ENCODE measurements at regions not wholly inside any gene's neighbourhood (a gene's known extent, or its start where the extent isn't known, plus 50 kb on each side); places are given as distances from the start of the nearest gene placed in this dataset.

GRCh38 chr2:100667801-100668200 lies 105.0 kb downstream of the PDCL3 start:
- no peaks in the 10 kb centered on the region for H3K9me3 Mint-ChIP-seq (ENCODE audit: low read depth)
- H3K27ac Mint-ChIP-seq: no peak overlapping the region
- no peak for DNase-seq (ENCODE audit: low spot score, unreplicated experiment)
- peaks cover 14% of the 10 kb centered on the region for H3K27me3 Mint-ChIP-seq
- no peaks in the 10 kb centered on the region for H3K36me3 Mint-ChIP-seq (ENCODE audit: insufficient read depth)
- TF ChIP-seq CTCF (IDR thresholded peaks at IDR 0.05; ENCODE audit: unreplicated experiment): no peak
- H3K4me3 Mint-ChIP-seq (ENCODE audit: low read depth): no peak overlapping the region
- no peaks in the 10 kb centered on the region for H3K4me1 Mint-ChIP-seq (ENCODE audit: low read depth)

GRCh38 chr2:100670232-100670631 lies 107.4 kb downstream of the PDCL3 start:
- no peak for DNase-seq (ENCODE audit: low spot score, unreplicated experiment)
- no peak overlapping the region for H3K4me3 Mint-ChIP-seq (ENCODE audit: low read depth)
- H3K9me3 Mint-ChIP-seq (ENCODE audit: low read depth): no peaks in the 10 kb centered on the region
- H3K27me3 Mint-ChIP-seq: peaks cover 12% of the 10 kb centered on the region
- peak; percentile 36 for TF ChIP-seq CTCF (IDR thresholded peaks at IDR 0.05; ENCODE audit: unreplicated experiment)
- no peaks in the 10 kb centered on the region for H3K4me1 Mint-ChIP-seq (ENCODE audit: low read depth)
- no peaks in the 10 kb centered on the region for H3K36me3 Mint-ChIP-seq (ENCODE audit: insufficient read depth)
- H3K27ac Mint-ChIP-seq: no peak overlapping the region

GRCh38 chr2:100673115-100673514 lies 110.3 kb downstream of the PDCL3 start:
- H3K27ac Mint-ChIP-seq: no peak overlapping the region
- TF ChIP-seq CTCF (IDR thresholded peaks at IDR 0.05; ENCODE audit: unreplicated experiment): no peak
- no peaks in the 10 kb centered on the region for H3K9me3 Mint-ChIP-seq (ENCODE audit: low read depth)
- H3K4me1 Mint-ChIP-seq (ENCODE audit: low read depth): no peaks in the 10 kb centered on the region
- H3K4me3 Mint-ChIP-seq (ENCODE audit: low read depth): no peak overlapping the region
- no peak for DNase-seq (ENCODE audit: low spot score, unreplicated experiment)
- no peaks in the 10 kb centered on the region for H3K36me3 Mint-ChIP-seq (ENCODE audit: insufficient read depth)
- H3K27me3 Mint-ChIP-seq: peaks cover 8% of the 10 kb centered on the region

DNA sequence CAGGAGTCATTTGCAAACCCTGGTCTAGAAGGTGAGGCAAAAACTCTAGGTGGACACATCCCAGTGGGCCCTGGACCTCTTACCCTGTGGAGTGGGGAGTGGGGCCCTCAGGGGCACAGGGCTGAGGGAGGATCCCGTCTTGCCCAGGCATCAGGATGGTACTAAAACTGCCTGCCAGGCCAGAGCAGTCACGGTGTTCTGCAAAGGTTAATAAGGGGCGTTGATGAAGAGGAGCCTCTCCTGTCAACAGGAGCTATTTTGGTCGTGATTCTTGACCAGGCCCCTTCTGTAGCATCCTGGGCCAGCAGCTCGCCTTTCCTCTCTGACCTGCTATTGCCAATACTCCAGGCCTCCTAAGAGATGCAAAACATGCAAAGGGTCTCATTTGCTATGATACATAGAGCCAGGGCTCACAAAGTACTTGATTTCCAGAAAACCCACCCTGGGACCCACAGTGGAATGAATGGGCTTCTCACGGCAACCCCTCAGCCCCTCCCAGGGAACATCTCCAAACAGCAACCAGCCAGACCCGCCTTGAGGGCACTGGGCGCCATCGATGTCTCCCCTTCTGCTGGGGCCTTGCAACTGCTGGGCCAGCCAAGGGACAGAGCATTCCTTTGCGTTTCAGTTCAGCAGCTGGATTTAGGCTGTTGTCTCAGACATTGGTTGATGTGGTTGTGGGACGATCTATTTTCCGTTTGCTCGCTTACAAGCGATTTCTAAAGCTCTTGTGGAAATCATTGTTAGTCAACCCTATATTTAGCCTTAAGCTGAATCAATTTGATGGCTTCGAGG lies 111.1 kb downstream of the PDCL3 start:
- peaks cover 8% of the 10 kb centered on the region for H3K27me3 Mint-ChIP-seq
- no peaks in the 10 kb centered on the region for H3K36me3 Mint-ChIP-seq (ENCODE audit: insufficient read depth)
- H3K9me3 Mint-ChIP-seq (ENCODE audit: low read depth): no peaks in the 10 kb centered on the region
- H3K4me3 Mint-ChIP-seq (ENCODE audit: low read depth): no peak overlapping the region
- no peaks in the 10 kb centered on the region for H3K4me1 Mint-ChIP-seq (ENCODE audit: low read depth)
- TF ChIP-seq CTCF (IDR thresholded peaks at IDR 0.05; ENCODE audit: unreplicated experiment): no peak
- H3K27ac Mint-ChIP-seq: no peak overlapping the region
- DNase-seq (ENCODE audit: low spot score, unreplicated experiment): no peak

DNA sequence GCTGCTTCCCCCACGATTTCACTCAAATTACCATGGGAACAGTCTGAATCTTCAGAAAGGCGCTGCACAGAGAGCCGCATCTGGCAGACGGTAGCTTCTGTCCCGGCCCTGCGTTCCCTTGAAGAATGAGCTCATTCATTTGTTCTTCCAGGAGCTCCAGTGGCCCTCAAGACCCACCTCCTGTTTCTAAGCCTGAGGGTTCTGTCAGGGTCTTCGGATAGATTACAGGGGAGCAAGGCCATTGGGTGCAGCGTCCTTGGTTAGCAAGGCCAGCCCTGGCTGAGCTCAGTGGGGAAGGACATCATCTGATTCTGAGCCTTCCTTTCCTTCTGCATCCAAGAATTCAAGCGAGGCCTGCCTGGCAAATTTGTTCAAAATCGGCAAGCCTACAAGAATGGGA lies 111.9 kb downstream of the PDCL3 start:
- Mint-ChIP-seq H3K4me1 (ENCODE audit: low read depth) (no peaks in the 10 kb centered on the region), H3K9me3 (ENCODE audit: low read depth) (no peaks in the 10 kb centered on the region), H3K4me3 (ENCODE audit: low read depth) (no peak overlapping the region), H3K27me3 (peaks cover 8% of the 10 kb centered on the region), H3K36me3 (ENCODE audit: insufficient read depth) (no peaks in the 10 kb centered on the region), H3K27ac (no peak overlapping the region)
- DNase-seq (ENCODE audit: low spot score, unreplicated experiment): no peak
- no peak for TF ChIP-seq CTCF (IDR thresholded peaks at IDR 0.05; ENCODE audit: unreplicated experiment)

Data from progenitor cell of endocrine pancreas (in vitro differentiated cells).